GM21737 (cell line): ENCODE measurements at regions not wholly inside any gene's neighbourhood (a gene's known extent, or its start where the extent isn't known, plus 50 kb on each side); places are given as distances from the start of the nearest gene placed in this dataset.
"Not testable (repeated sequence)": the region's sequence is repeated elsewhere in the genome, so short reads cannot be mapped to it uniquely, and the experiment has no call there.

Experiments
- ATAC-seq: cut with Tn5 transposase; IDR thresholded peaks from one replicate; pipeline ENCODE4 v1.9.1; 2021; ENCODE audit warnings: mild to moderate bottlenecking, moderate library complexity; ENCODE audit not compliant: unreplicated experiment

- ATAC-seq: no peak
Observed at GRCh38 chr4:127449449-127449848, 183.3 kb upstream of the INTU start.

- no peak for ATAC-seq
Observed at GRCh38 chr4:127450276-127450675, 182.5 kb upstream of the INTU start.

- no peak for ATAC-seq
Observed at GRCh38 chr4:127463883-127464282, 168.9 kb upstream of the INTU start.

GRCh38 chr4:127469542-127469941 lies 163.2 kb upstream of the INTU start:
- ATAC-seq: no peak

- ATAC-seq: no peak
Observed at GRCh38 chr4:127469959-127470809, 162.6 kb upstream of the INTU start.

- not testable (repeated sequence) for ATAC-seq
Observed at GRCh38 chr4:127478271-127478670, 154.5 kb upstream of the INTU start.

- ATAC-seq: no peak
Observed at GRCh38 chr4:127479031-127479622, 153.6 kb upstream of the INTU start.

GRCh38 chr4:127482049-127482448 lies 150.7 kb upstream of the INTU start:
- no peak for ATAC-seq

GRCh38 chr4:127484117-127484516 lies 148.6 kb upstream of the INTU start:
- ATAC-seq: no peak

- no peak for ATAC-seq
Observed at GRCh38 chr4:127486248-127486647, 146.5 kb upstream of the INTU start.

GRCh38 chr4:127491571-127491970 lies 141.2 kb upstream of the INTU start:
- no peak for ATAC-seq

GRCh38 chr4:127496875-127497274 lies 135.9 kb upstream of the INTU start:
- ATAC-seq: not testable (repeated sequence)

- ATAC-seq: no peak
Observed at GRCh38 chr4:127498366-127498765, 134.4 kb upstream of the INTU start.

- no peak for ATAC-seq
Observed at GRCh38 chr4:127500242-127500641, 132.5 kb upstream of the INTU start.

- ATAC-seq: no peak
Observed at GRCh38 chr4:127501103-127501502, 131.7 kb upstream of the INTU start.

- ATAC-seq: no peak
Observed at GRCh38 chr4:127503111-127503510, 129.6 kb upstream of the INTU start.

GRCh38 chr4:127505203-127505602 lies 127.6 kb upstream of the INTU start:
- ATAC-seq: no peak

GRCh38 chr4:127506283-127506682 lies 126.5 kb upstream of the INTU start:
- no peak for ATAC-seq

GRCh38 chr4:127509155-127509554 lies 123.6 kb upstream of the INTU start:
- no peak for ATAC-seq

- not testable (repeated sequence) for ATAC-seq
Observed at GRCh38 chr4:127512672-127513071, 120.1 kb upstream of the INTU start.

- ATAC-seq: not testable (repeated sequence)
Observed at GRCh38 chr4:127515259-127515658, 117.5 kb upstream of the INTU start.

- ATAC-seq: no peak
Observed at GRCh38 chr4:127518046-127518445, 114.7 kb upstream of the INTU start.
